ENCODE measurements at regions not wholly inside any gene's neighbourhood (a gene's known extent, or its start where the extent isn't known, plus 50 kb on each side); places are given as distances from the start of the nearest gene placed in this dataset.
"Not testable (repeated sequence)": the region's sequence is repeated elsewhere in the genome, so short reads cannot be mapped to it uniquely, and the experiment has no call there.

- DNase-seq (ENCODE audit: low spot score), result no peak
These were observed 181.5 kb downstream of the CWF19L2 start for GRCh38 chr11:107276077-107276476.

GRCh38 chr11:107275632-107276031 is 182.0 kb downstream of the CWF19L2 start:
- no peak for DNase-seq (ENCODE audit: low spot score)

GRCh38 chr11:107274138-107274537 is 183.5 kb downstream of the CWF19L2 start:
- no peak for DNase-seq (ENCODE audit: low spot score)

- DNase-seq (ENCODE audit: low spot score), result no peak
These were observed 185.1 kb downstream of the CWF19L2 start for GRCh38 chr11:107272561-107272960.

- no peak for DNase-seq (ENCODE audit: low spot score)
These were observed 186.2 kb downstream of the CWF19L2 start for GRCh38 chr11:107271425-107271824.

GRCh38 chr11:107268977-107269376 is 188.6 kb downstream of the CWF19L2 start:
- DNase-seq (ENCODE audit: low spot score), result no peak

- no peak for DNase-seq (ENCODE audit: low spot score)
These were observed 191.2 kb downstream of the CWF19L2 start for GRCh38 chr11:107266455-107266854.

- DNase-seq (ENCODE audit: low spot score), result no peak
These were observed 192.0 kb downstream of the CWF19L2 start for GRCh38 chr11:107265591-107266121.

- no peak for DNase-seq (ENCODE audit: low spot score)
These were observed 193.6 kb downstream of the CWF19L2 start for GRCh38 chr11:107263844-107264563.

GRCh38 chr11:107259811-107260221 is 197.8 kb downstream of the CWF19L2 start:
- no peak for DNase-seq (ENCODE audit: low spot score)

- DNase-seq (ENCODE audit: low spot score), result no peak
These were observed 199.9 kb downstream of the CWF19L2 start for GRCh38 chr11:107257710-107258109.

GRCh38 chr11:107253661-107254060 is 204.0 kb downstream of the CWF19L2 start:
- DNase-seq (ENCODE audit: low spot score), result not testable (repeated sequence)

- no peak for DNase-seq (ENCODE audit: low spot score)
These were observed 205.0 kb downstream of the CWF19L2 start for GRCh38 chr11:107252429-107253161.

GRCh38 chr11:107251298-107251697 is 206.3 kb downstream of the CWF19L2 start:
- DNase-seq (ENCODE audit: low spot score), result no peak

GRCh38 chr11:107250017-107250416 is 207.6 kb downstream of the CWF19L2 start:
- no peak for DNase-seq (ENCODE audit: low spot score)

- DNase-seq (ENCODE audit: low spot score), result no peak
These were observed 208.6 kb downstream of the CWF19L2 start for GRCh38 chr11:107249054-107249453.

GRCh38 chr11:107247167-107247861 is 210.3 kb downstream of the CWF19L2 start:
- no peak for DNase-seq (ENCODE audit: low spot score)

GRCh38 chr11:107243929-107244328 is 213.7 kb downstream of the CWF19L2 start:
- DNase-seq (ENCODE audit: low spot score), result no peak

- DNase-seq (ENCODE audit: low spot score), result no peak
These were observed 214.2 kb upstream of the GUCY1A2 start for GRCh38 chr11:107232451-107232850.

GRCh38 chr11:107224836-107225235 is 206.6 kb upstream of the GUCY1A2 start:
- DNase-seq (ENCODE audit: low spot score), result no peak

GRCh38 chr11:107222916-107223460 is 204.7 kb upstream of the GUCY1A2 start:
- no peak for DNase-seq (ENCODE audit: low spot score)

GRCh38 chr11:107222431-107222830 is 204.2 kb upstream of the GUCY1A2 start:
- DNase-seq (ENCODE audit: low spot score), result no peak
